Omental fat pad (tissue), 3 donors: ENCODE measurements at regions not wholly inside any gene's neighbourhood (a gene's known extent, or its start where the extent isn't known, plus 50 kb on each side); places are given as distances from the start of the nearest gene placed in this dataset.

Experiments
- ATAC-seq: fragments of 150-250 bp; one replicate; pipeline ENCODE4 v1.9.1; 2016; ENCODE audit warnings: mild to moderate bottlenecking, moderate library complexity; ENCODE audit not compliant: low FRiP score
- DNase-seq: peaks from one replicate; pipeline ENCODE4 v3.0.0-alpha.2; 2019; ENCODE audit warnings: low spot score
- CTCF ChIP-seq, 3 donors: fragments of 450-650 bp; IDR thresholded peaks; one replicate each; pipeline ENCODE4 v1.5.1; 2016 to 2017; ENCODE audit warnings: antibody characterized with exemption in 3 of 3, mild to moderate bottlenecking in 3 of 3, moderate library complexity in 2 of 3

GRCh38 chr14:22122829-22123560 lies 449.4 kb upstream of the OR4E1 start:
- ATAC-seq (no peak), DNase-seq (no peak)
- no peak for TF ChIP-seq CTCF (IDR thresholded peaks at IDR 0.05)

GRCh38 chr14:22122227-22122818 lies 448.7 kb upstream of the OR4E1 start:
- no peak for TF ChIP-seq CTCF (IDR thresholded peaks at IDR 0.05)
- DNase-seq = no peak
- ATAC-seq = no peak

GRCh38 chr14:22118899-22119477 lies 445.4 kb upstream of the OR4E1 start:
- no peak for DNase-seq
- TF ChIP-seq CTCF (IDR thresholded peaks at IDR 0.05) = no peak
- no peak for ATAC-seq

- no peak for TF ChIP-seq CTCF (IDR thresholded peaks at IDR 0.05)
- ATAC-seq (no peak), DNase-seq (no peak)
Measured at GRCh38 chr14:22113401-22113800, 439.8 kb upstream of the OR4E1 start.

- ATAC-seq (no peak), DNase-seq (no peak)
- no peak for TF ChIP-seq CTCF (IDR thresholded peaks at IDR 0.05)
Measured at GRCh38 chr14:22112004-22112403, 438.4 kb upstream of the OR4E1 start.

- no peak for ATAC-seq
- DNase-seq = no peak
Measured at GRCh38 chr14:22107753-22108152, 434.1 kb upstream of the OR4E1 start.

More at GRCh38 chr14:22107753-22108152, 434.1 kb upstream of the OR4E1 start:
- no peak for TF ChIP-seq CTCF (IDR thresholded peaks at IDR 0.05)
